ENCODE measurements at regions not wholly inside any gene's neighbourhood (a gene's known extent, or its start where the extent isn't known, plus 50 kb on each side); places are given as distances from the start of the nearest gene placed in this dataset.

- DNase-seq (ENCODE audit: low read depth in 2 of 2) = no peak
These were observed 304.5 kb downstream of the PRL start for GRCh38 chr6:21992178-21992967.

GRCh38 chr6:21993841-21994240, 303.0 kb downstream of the PRL start:
- no peak for DNase-seq (ENCODE audit: low read depth in 2 of 2)

GRCh38 chr6:21994821-21995220, 302.0 kb downstream of the PRL start:
- no peak for DNase-seq (ENCODE audit: low read depth in 2 of 2)

GRCh38 chr6:21995318-21995717, 301.5 kb downstream of the PRL start:
- DNase-seq (ENCODE audit: low read depth in 2 of 2) = no peak

- no peak for DNase-seq (ENCODE audit: low read depth in 2 of 2)
These were observed 300.3 kb downstream of the PRL start for GRCh38 chr6:21996425-21997118.

- DNase-seq (ENCODE audit: low read depth in 2 of 2) = no peak
These were observed 299.5 kb downstream of the PRL start for GRCh38 chr6:21997119-21998037.

GRCh38 chr6:21998582-21998981, 298.3 kb downstream of the PRL start:
- no peak for DNase-seq (ENCODE audit: low read depth in 2 of 2)

- no peak for DNase-seq (ENCODE audit: low read depth in 2 of 2)
These were observed 297.8 kb downstream of the PRL start for GRCh38 chr6:21999012-21999528.

- DNase-seq (ENCODE audit: low read depth in 2 of 2) = no peak
These were observed 297.1 kb downstream of the PRL start for GRCh38 chr6:21999741-22000140.

- no peak for DNase-seq (ENCODE audit: low read depth in 2 of 2)
These were observed 295.3 kb downstream of the PRL start for GRCh38 chr6:22001396-22002027.

GRCh38 chr6:22003287-22003686, 293.5 kb downstream of the PRL start:
- DNase-seq (ENCODE audit: low read depth in 2 of 2) = no peak

GRCh38 chr6:22006795-22007194, 290.0 kb downstream of the PRL start:
- no peak for DNase-seq (ENCODE audit: low read depth in 2 of 2)

GRCh38 chr6:22007469-22007868, 289.4 kb downstream of the PRL start:
- no peak for DNase-seq (ENCODE audit: low read depth in 2 of 2)

- DNase-seq (ENCODE audit: low read depth in 2 of 2) = no peak
These were observed 288.5 kb downstream of the PRL start for GRCh38 chr6:22008248-22008836.

GRCh38 chr6:22010102-22010501, 286.7 kb downstream of the PRL start:
- no peak for DNase-seq (ENCODE audit: low read depth in 2 of 2)

- no peak for DNase-seq (ENCODE audit: low read depth in 2 of 2)
These were observed 281.6 kb downstream of the PRL start for GRCh38 chr6:22015216-22015615.

GRCh38 chr6:22015944-22016343, 280.9 kb downstream of the PRL start:
- no peak for DNase-seq (ENCODE audit: low read depth in 2 of 2)

- no peak for DNase-seq (ENCODE audit: low read depth in 2 of 2)
These were observed 279.6 kb downstream of the PRL start for GRCh38 chr6:22017272-22017671.

GRCh38 chr6:22017766-22018165, 279.1 kb downstream of the PRL start:
- no peak for DNase-seq (ENCODE audit: low read depth in 2 of 2)

- no peak for DNase-seq (ENCODE audit: low read depth in 2 of 2)
These were observed 277.0 kb downstream of the PRL start for GRCh38 chr6:22019857-22020256.
